Naive thymus-derived CD4-positive, alpha-beta T cell (primary cell): ENCODE measurements at regions not wholly inside any gene's neighbourhood (a gene's known extent, or its start where the extent isn't known, plus 50 kb on each side); places are given as distances from the start of the nearest gene placed in this dataset.
A peak's percentile ranks its signal among the peaks of the same experiment; 100 is the strongest.
"Not testable (repeated sequence)": the region's sequence is repeated elsewhere in the genome, so short reads cannot be mapped to it uniquely, and the experiment has no call there.

Experiments used
- ATAC-seq: fragments of 150-1000 bp; cut with Tn5 transposase; 2 replicates; pipeline ENCODE4 v1.10.0; 2021; ENCODE audit warnings: mild to moderate bottlenecking, moderate library complexity
- CTCF ChIA-PET: fragments of 350-600 bp; sonication (Branson Sonifier 250); formaldehyde crosslinking; loops from one replicate; lab custom pipeline; 2021; ENCODE audit warnings: antibody characterized with exemption; lab: Charles Lee
- POLR2A ChIA-PET: fragments of 350-600 bp; sonication (Branson Sonifier 250); formaldehyde crosslinking; loops from one replicate; lab custom pipeline; 2021; ENCODE audit warnings: antibody characterized with exemption, inconsistent platforms; lab: Charles Lee
- DNase-seq, 9 donors: peaks; one replicate each; pipeline versions ENCODE4 v3.0.0 to v3.0.0-alpha.2; 2020 to 2022; ENCODE audit warnings: mixed read lengths in 1 of 9
- H3K27ac ChIP-seq: one replicate; pipeline ENCODE4 v1.7.0; 2013; ENCODE audit warnings: mild to moderate bottlenecking, low read depth, low read length, moderate library complexity
- H3K27me3 ChIP-seq, 2 donors: one replicate each; pipeline ENCODE4 v1.7.0; 2013; ENCODE audit warnings: low read length in 2 of 2, mild to moderate bottlenecking in 2 of 2, moderate library complexity in 2 of 2; ENCODE audit not compliant: control insufficient read depth in 2 of 2, insufficient read depth in 2 of 2
- H3K36me3 ChIP-seq, 3 experiments: 1 replicate in 2 of 3; 2 replicates in 1 of 3; pipeline ENCODE4 v1.7.0; 2013; ENCODE audit warnings: low read length in 3 of 3, mild to moderate bottlenecking in 3 of 3, moderate library complexity in 1 of 3; ENCODE audit not compliant: insufficient read depth in 3 of 3, control insufficient read depth in 2 of 3
- H3K4me1 ChIP-seq, 2 donors: one replicate each; pipeline ENCODE4 v1.7.0; 2013; ENCODE audit warnings: low read length in 2 of 2, mild to moderate bottlenecking in 2 of 2, moderate library complexity in 1 of 2; ENCODE audit not compliant: control insufficient read depth in 2 of 2, insufficient read depth in 2 of 2
- H3K4me3 ChIP-seq: 2 replicates; pipeline ENCODE4 v1.7.0; 2013; ENCODE audit warnings: mild to moderate bottlenecking, low read length
- H3K9me3 ChIP-seq, 3 experiments: 1 replicate in 2 of 3; 2 replicates in 1 of 3; pipeline ENCODE4 v1.7.0; 2013; ENCODE audit warnings: low read length in 3 of 3; ENCODE audit not compliant: control insufficient read depth in 2 of 3
- H3K27ac Mint-ChIP-seq, 9 donors: one replicate each; pipeline ENCODE4 v1.8.0; 2020 to 2022; ENCODE audit warnings: mixed read lengths in 9 of 9, mild to moderate bottlenecking in 8 of 9, moderate library complexity in 5 of 9, inconsistent platforms in 2 of 9
- H3K27me3 Mint-ChIP-seq, 5 donors: one replicate each; pipeline ENCODE4 v1.8.0; 2021 to 2022; ENCODE audit warnings: mixed read lengths in 5 of 5, mild to moderate bottlenecking in 1 of 5
- H3K36me3 Mint-ChIP-seq, 5 donors: one replicate each; pipeline ENCODE4 v1.8.0; 2020 to 2022; ENCODE audit warnings: mixed read lengths in 5 of 5, mild to moderate bottlenecking in 3 of 5, inconsistent platforms in 1 of 5
- H3K4me1 Mint-ChIP-seq, 7 donors: one replicate each; pipeline ENCODE4 v1.8.0; 2020 to 2022; ENCODE audit warnings: mixed read lengths in 7 of 7, mild to moderate bottlenecking in 3 of 7, inconsistent platforms in 1 of 7
- H3K4me3 Mint-ChIP-seq, 10 donors: one replicate each; pipeline ENCODE4 v1.8.0; 2020 to 2022; ENCODE audit warnings: mild to moderate bottlenecking in 10 of 10, mixed read lengths in 10 of 10, moderate library complexity in 6 of 10, inconsistent platforms in 2 of 10
- H3K9me3 Mint-ChIP-seq, 11 donors: one replicate each; pipeline ENCODE4 v1.8.0; 2020 to 2022; ENCODE audit warnings: mixed read lengths in 11 of 11, mild to moderate bottlenecking in 4 of 11, inconsistent platforms in 1 of 11, moderate library complexity in 1 of 11
- intact Hi-C, 2 donors: fragments of 100-400 bp; cut with micrococcal nuclease; formaldehyde crosslinking; loops; one replicate each; pipeline ENCODE4 v1.15.1; 2023

DNA sequence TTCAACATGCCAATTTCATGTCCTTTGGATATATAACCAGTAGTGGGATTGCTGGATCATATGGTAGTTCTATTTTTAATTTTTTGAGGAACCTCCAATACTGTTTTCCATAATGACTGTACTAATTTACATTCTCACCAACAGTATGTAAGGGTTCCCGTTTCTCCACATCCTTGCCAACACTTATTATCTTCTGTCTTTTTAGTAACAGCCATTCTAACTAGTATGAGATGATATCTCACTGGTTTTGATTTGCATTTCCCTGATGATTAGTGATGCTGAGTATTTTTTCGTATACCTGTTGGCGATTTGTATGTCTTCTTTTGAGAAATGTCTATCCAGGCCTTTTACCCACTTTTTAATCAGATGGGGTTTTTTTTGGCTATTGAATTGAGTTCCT lies 133.5 kb upstream of the MED14 start:
- ChIA-PET CTCF (no interaction called here), POLR2A (no interaction called here)
- H3K27me3 ChIP-seq, result no peaks in the 10 kb centered on the region
- no peak overlapping the region for H3K4me3 Mint-ChIP-seq
- H3K9me3 Mint-ChIP-seq, result peaks cover 0 to 9% (median under 1%) of the 10 kb centered on the region in 11 donors
- H3K36me3 ChIP-seq, result no peaks in the 10 kb centered on the region
- no peak overlapping the region for H3K27ac ChIP-seq
- peaks cover 0 to 3% (median 0%) of the 10 kb centered on the region in 7 donors for H3K4me1 Mint-ChIP-seq
- H3K4me1 ChIP-seq, result no peaks in the 10 kb centered on the region
- DNase-seq (no peak), ATAC-seq (no peak)
- no peak overlapping the region for H3K27ac Mint-ChIP-seq
- intact Hi-C loops, result no loop called here
- peaks cover 0 to 14% (median 6%) of the 10 kb centered on the region in 5 donors for H3K27me3 Mint-ChIP-seq
- H3K9me3 ChIP-seq, result no peaks in the 10 kb centered on the region
- no peaks in the 10 kb centered on the region for H3K36me3 Mint-ChIP-seq
- H3K4me3 ChIP-seq, result no peak overlapping the region

- H3K4me1 Mint-ChIP-seq, H3K4me1 ChIP-seq, DNase-seq, CTCF ChIA-PET, H3K4me3 ChIP-seq, H3K27me3 ChIP-seq, ATAC-seq, intact Hi-C loops, H3K4me3 Mint-ChIP-seq, H3K27ac Mint-ChIP-seq, H3K27ac ChIP-seq, H3K36me3 ChIP-seq, H3K9me3 ChIP-seq, H3K9me3 Mint-ChIP-seq, H3K36me3 Mint-ChIP-seq: not testable (repeated sequence)
- peaks cover 0 to 14% (median 5%) of the 10 kb centered on the region in 5 donors for H3K27me3 Mint-ChIP-seq
- POLR2A ChIA-PET, result interaction anchor here (0.7 kb wide), 1 partner anchor 15 kb away, joined by 7 read pairs; no protein-coding TSS in a partner anchor
Measured at GRCh38 chrX:40870982-40871381, 135.6 kb upstream of the MED14 start.

GRCh38 chrX:40871385-40872082 lies 136.2 kb upstream of the MED14 start:
- H3K36me3 Mint-ChIP-seq, result no peaks in the 10 kb centered on the region
- peaks cover 0 to 14% (median 1%) of the 10 kb centered on the region in 5 donors for H3K27me3 Mint-ChIP-seq
- Histone ChIP-seq H3K27me3 (no peaks in the 10 kb centered on the region), H3K4me1 (no peaks in the 10 kb centered on the region), H3K27ac (no peak overlapping the region), H3K9me3 (no peaks in the 10 kb centered on the region), H3K4me3 (no peak overlapping the region), H3K36me3 (no peaks in the 10 kb centered on the region)
- peaks cover 0 to 1% (median 0%) of the 10 kb centered on the region in 11 donors for H3K9me3 Mint-ChIP-seq
- intact Hi-C loops, result no loop called here
- H3K4me1 Mint-ChIP-seq, result peaks cover 0 to 3% (median 0%) of the 10 kb centered on the region in 7 donors
- no peak overlapping the region for H3K4me3 Mint-ChIP-seq
- no peak overlapping the region for H3K27ac Mint-ChIP-seq
- CTCF ChIA-PET, result interaction anchor here (1.2 kb wide), 1 partner anchor 244 kb away, joined by 3 read pairs; no protein-coding TSS in a partner anchor
- DNase-seq (no peak), ATAC-seq (no peak)
- POLR2A ChIA-PET, result no interaction called here

DNA sequence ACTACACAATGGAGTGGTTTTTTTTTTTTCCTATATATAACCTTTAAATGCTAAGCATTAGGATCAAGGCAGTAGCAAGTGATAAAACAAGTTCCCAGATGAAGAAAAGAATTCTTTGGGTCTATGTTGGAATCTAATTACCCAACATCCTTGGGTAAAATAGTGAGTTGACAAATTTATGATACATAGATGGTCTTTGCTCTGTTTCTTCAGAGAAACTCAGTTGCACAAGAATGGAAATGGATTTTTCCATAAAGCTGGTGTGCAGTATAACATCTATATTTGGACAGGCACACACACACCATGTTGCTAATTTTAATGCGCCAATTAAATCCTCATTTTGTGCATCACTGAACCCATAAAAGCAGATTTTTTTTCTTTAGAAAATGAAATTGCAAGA lies 137.0 kb upstream of the MED14 start:
- no peak overlapping the region for H3K27ac ChIP-seq
- Mint-ChIP-seq H3K9me3 (peaks cover 0 to 1% (median 0%) of the 10 kb centered on the region in 11 donors), H3K4me3 (no peak overlapping the region), H3K27me3 (peaks cover 0 to 13% (median 0%) of the 10 kb centered on the region in 5 donors), H3K27ac (no peak overlapping the region), H3K36me3 (no peaks in the 10 kb centered on the region), H3K4me1 (peaks cover 0 to 3% (median 0%) of the 10 kb centered on the region in 7 donors)
- no peak for ATAC-seq
- CTCF ChIA-PET, result interaction anchor here (1.2 kb wide), 1 partner anchor 243 kb away, joined by 3 read pairs; no protein-coding TSS in a partner anchor
- H3K36me3 ChIP-seq, result no peaks in the 10 kb centered on the region
- POLR2A ChIA-PET, result no interaction called here
- no peaks in the 10 kb centered on the region for H3K9me3 ChIP-seq
- no peak overlapping the region for H3K4me3 ChIP-seq
- H3K4me1 ChIP-seq, result no peaks in the 10 kb centered on the region
- DNase-seq, result no peak
- intact Hi-C loops, result no loop called here
- H3K27me3 ChIP-seq, result no peaks in the 10 kb centered on the region

- H3K27ac Mint-ChIP-seq, result no peak overlapping the region
- CTCF ChIA-PET, result no interaction called here
- Histone ChIP-seq H3K4me3 (no peak overlapping the region), H3K36me3 (no peaks in the 10 kb centered on the region), H3K27ac (no peak overlapping the region), H3K27me3 (no peaks in the 10 kb centered on the region), H3K9me3 (no peaks in the 10 kb centered on the region), H3K4me1 (no peaks in the 10 kb centered on the region)
- no peaks in the 10 kb centered on the region for H3K36me3 Mint-ChIP-seq
- peaks cover 0 to 3% (median 0%) of the 10 kb centered on the region in 7 donors for H3K4me1 Mint-ChIP-seq
- H3K9me3 Mint-ChIP-seq, result no peaks in the 10 kb centered on the region
- peaks cover 0 to 4% (median 0%) of the 10 kb centered on the region in 5 donors for H3K27me3 Mint-ChIP-seq
- DNase-seq (no peak), ATAC-seq (no peak)
- intact Hi-C loops, result loop anchor here in 1 of 2 donors (5.0 kb wide), 1 partner anchor 377 kb away; no protein-coding TSS in a partner anchor
- POLR2A ChIA-PET, result no interaction called here
- no peak overlapping the region for H3K4me3 Mint-ChIP-seq
Measured at GRCh38 chrX:40875476-40875875, 140.1 kb upstream of the MED14 start.

DNA sequence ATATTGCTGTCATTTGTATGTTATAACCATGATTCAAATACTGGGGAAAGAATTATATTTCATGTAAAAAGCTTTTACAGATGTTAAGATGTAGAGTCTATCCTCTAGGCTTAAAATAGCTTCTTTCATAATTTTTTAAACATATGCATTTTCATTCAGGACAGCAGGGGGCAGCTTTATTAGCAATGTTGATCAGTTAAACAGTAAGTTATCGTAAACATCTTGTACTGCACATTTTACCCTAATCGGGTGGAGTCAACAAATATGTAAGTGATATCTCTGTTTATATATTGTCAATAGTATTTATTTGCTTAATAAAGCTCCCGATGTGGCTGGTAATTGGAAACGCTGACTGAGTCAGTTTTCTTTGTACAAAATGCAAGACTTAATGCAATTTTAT lies 142.5 kb upstream of the MED14 start:
- ATAC-seq, result no peak
- H3K27me3 ChIP-seq, result no peaks in the 10 kb centered on the region
- Mint-ChIP-seq H3K4me1 (no peaks in the 10 kb centered on the region), H3K9me3 (no peaks in the 10 kb centered on the region), H3K36me3 (no peaks in the 10 kb centered on the region), H3K4me3 (peak overlapping the region in 1 of 10 donors; percentile 9), H3K27ac (no peak overlapping the region), H3K27me3 (peaks cover 0 to 4% (median 0%) of the 10 kb centered on the region in 5 donors)
- H3K9me3 ChIP-seq, result no peaks in the 10 kb centered on the region
- H3K4me1 ChIP-seq, result no peaks in the 10 kb centered on the region
- ChIA-PET POLR2A (interaction anchor here (0.6 to 0.8 kb wide), 2 partner anchors 237 to 275 kb away, joined by 4 to 5 read pairs; no protein-coding TSS in a partner anchor), CTCF (interaction anchor here (0.6 to 5.0 kb wide), 7 partner anchors 55 to 269 kb away, joined by 3 to 49 read pairs (median 4); no protein-coding TSS in a partner anchor)
- H3K27ac ChIP-seq, result no peak overlapping the region
- peak in 6 of 9 donors; percentile 11 to 46 (median 33) for DNase-seq
- intact Hi-C loops, result loop anchor here (1.0 to 5.0 kb wide), 5 partner anchors 207 to 375 kb away; partner anchors contain the start of gene USP9X (in 1 of the 2)
- no peaks in the 10 kb centered on the region for H3K36me3 ChIP-seq
- H3K4me3 ChIP-seq, result no peak overlapping the region
